ENCODE measurements at regions not wholly inside any gene's neighbourhood (a gene's known extent, or its start where the extent isn't known, plus 50 kb on each side); places are given as distances from the start of the nearest gene placed in this dataset.
"Not testable (repeated sequence)": the region's sequence is repeated elsewhere in the genome, so short reads cannot be mapped to it uniquely, and the experiment has no call there.

DNA sequence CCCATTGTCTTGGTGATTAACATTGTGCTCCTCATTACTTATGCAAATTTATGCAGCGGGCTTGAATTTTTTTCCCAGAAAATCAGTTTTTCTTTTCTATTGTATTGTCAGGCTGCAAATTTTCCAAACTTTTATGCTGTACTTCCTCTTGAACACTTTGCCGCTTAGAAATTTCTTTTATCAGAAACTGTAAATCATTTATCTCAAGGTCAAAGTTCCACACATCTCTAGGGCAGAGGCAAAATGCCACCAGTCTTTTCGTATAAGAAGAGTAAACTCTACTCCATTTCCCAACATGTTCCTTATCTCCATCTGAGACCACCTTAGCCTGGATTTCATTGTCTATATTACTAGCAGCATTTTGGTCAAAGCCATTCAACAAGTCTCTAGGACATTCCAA, 113.9 kb upstream of the OLFM3 start:
- Histone ChIP-seq H3K4me3 (ENCODE audit: low read length) (no peak overlapping the region), H3K27ac (ENCODE audit: low read depth, low read length) (no peak overlapping the region), H3K4me1 (ENCODE audit: control insufficient read depth, insufficient read depth, low read length) (peaks cover 10% of the 10 kb centered on the region), H3K9me3 (ENCODE audit: control insufficient read depth, low read length) (peaks cover 18% of the 10 kb centered on the region), H3K36me3 (ENCODE audit: control insufficient read depth, insufficient read depth, low read length) (no peaks in the 10 kb centered on the region), H3K27me3 (ENCODE audit: control insufficient read depth, insufficient read depth, low read length, poor library complexity, severe bottlenecking) (no peaks in the 10 kb centered on the region), H3K9ac (ENCODE audit: extremely low read depth, low read length, poor library complexity, severe bottlenecking) (no peak overlapping the region)
- Mint-ChIP-seq H3K27me3 (ENCODE audit: insufficient read depth) (no peaks in the 10 kb centered on the region), H3K27ac (no peak overlapping the region), H3K9me3 (peaks cover 23% of the 10 kb centered on the region), H3K36me3 (ENCODE audit: low read depth) (no peaks in the 10 kb centered on the region), H3K4me3 (no peak overlapping the region), H3K4me1 (peaks cover 22% of the 10 kb centered on the region)
- WGBS, 2 experiments (ENCODE audit: insufficient coverage in 1 of 2, insufficient read length in 1 of 2), result 91 to 99% methylated on average over 3 of the region's 3 CpGs
- no peak for DNase-seq
- TF ChIP-seq, protein P1, sequence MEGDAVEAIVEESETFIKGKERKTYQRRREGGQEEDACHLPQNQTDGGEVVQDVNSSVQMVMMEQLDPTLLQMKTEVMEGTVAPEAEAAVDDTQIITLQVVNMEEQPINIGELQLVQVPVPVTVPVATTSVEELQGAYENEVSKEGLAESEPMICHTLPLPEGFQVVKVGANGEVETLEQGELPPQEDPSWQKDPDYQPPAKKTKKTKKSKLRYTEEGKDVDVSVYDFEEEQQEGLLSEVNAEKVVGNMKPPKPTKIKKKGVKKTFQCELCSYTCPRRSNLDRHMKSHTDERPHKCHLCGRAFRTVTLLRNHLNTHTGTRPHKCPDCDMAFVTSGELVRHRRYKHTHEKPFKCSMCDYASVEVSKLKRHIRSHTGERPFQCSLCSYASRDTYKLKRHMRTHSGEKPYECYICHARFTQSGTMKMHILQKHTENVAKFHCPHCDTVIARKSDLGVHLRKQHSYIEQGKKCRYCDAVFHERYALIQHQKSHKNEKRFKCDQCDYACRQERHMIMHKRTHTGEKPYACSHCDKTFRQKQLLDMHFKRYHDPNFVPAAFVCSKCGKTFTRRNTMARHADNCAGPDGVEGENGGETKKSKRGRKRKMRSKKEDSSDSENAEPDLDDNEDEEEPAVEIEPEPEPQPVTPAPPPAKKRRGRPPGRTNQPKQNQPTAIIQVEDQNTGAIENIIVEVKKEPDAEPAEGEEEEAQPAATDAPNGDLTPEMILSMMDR (conservative IDR thresholded peaks at IDR 0.05), result no peak

DNA sequence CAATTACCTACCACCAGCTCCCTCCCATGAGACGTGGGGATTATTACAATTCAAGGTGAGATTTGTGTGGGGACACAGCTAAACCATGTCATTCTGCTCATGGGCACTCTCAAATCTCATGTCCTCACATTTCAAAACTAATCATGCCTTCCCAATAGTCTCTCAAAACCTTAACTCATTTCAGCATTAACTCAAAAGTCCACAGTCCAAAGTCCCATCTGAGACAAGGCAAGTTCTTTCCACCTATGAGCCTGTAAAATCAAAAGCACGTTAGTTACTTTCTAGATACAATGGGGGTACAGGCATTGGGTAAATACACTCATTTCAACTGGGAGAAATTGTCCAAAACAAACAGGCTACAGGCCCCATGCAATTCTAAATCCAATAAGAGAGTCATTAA, 112.8 kb upstream of the OLFM3 start:
- not testable (repeated sequence) for H3K27ac Mint-ChIP-seq; H3K27me3 Mint-ChIP-seq (ENCODE audit: insufficient read depth); H3K4me3 ChIP-seq (ENCODE audit: low read length); DNase-seq; H3K27ac ChIP-seq (ENCODE audit: low read depth, low read length); H3K9ac ChIP-seq (ENCODE audit: extremely low read depth, low read length, poor library complexity, severe bottlenecking); H3K27me3 ChIP-seq (ENCODE audit: control insufficient read depth, insufficient read depth, low read length, poor library complexity, severe bottlenecking); H3K4me3 Mint-ChIP-seq; H3K36me3 Mint-ChIP-seq (ENCODE audit: low read depth); H3K36me3 ChIP-seq (ENCODE audit: control insufficient read depth, insufficient read depth, low read length)
- peaks cover 10% of the 10 kb centered on the region for H3K4me1 ChIP-seq (ENCODE audit: control insufficient read depth, insufficient read depth, low read length)
- peaks cover 18% of the 10 kb centered on the region for H3K9me3 ChIP-seq (ENCODE audit: control insufficient read depth, low read length)
- 98% methylated on average over 2 of the region's 2 CpGs; no CpG with 5 or more reads in 1 of the 2 experiments for WGBS, 2 experiments (ENCODE audit: insufficient coverage in 1 of 2, insufficient read length in 1 of 2)
- peaks cover 24% of the 10 kb centered on the region for H3K4me1 Mint-ChIP-seq
- peaks cover 23% of the 10 kb centered on the region for H3K9me3 Mint-ChIP-seq

DNA sequence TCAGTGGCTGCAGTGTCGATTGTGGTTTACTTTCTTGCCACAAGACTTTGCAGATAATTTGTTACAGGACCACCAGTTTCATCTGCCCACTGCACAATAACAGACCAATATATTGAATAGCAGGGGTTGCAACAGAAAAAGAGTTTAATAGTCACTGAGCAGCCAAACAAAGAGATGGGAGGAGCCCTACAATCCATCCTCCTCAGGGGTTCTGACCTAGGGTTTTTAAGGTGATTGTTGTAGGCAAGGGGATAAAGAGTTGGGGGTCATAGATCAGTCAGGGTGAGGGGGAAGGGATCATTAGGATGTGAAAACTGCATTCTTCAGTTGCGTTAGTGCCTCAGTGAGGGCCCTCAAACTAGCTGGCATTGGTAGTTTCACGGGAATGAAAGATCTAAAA, 110.7 kb upstream of the OLFM3 start:
- 7 to 51% methylated on average over 2 to 3 of the region's 3 CpGs for WGBS, 2 experiments (ENCODE audit: insufficient coverage in 1 of 2, insufficient read length in 1 of 2)

More for the DNA sequence above, 110.7 kb upstream of the OLFM3 start:
- H3K9me3 Mint-ChIP-seq, result peaks cover 23% of the 10 kb centered on the region
- Histone ChIP-seq H3K9ac (ENCODE audit: extremely low read depth, low read length, poor library complexity, severe bottlenecking) (no peak overlapping the region), H3K4me1 (ENCODE audit: control insufficient read depth, insufficient read depth, low read length) (peaks cover 12% of the 10 kb centered on the region), H3K4me3 (ENCODE audit: low read length) (no peak overlapping the region), H3K27ac (ENCODE audit: low read depth, low read length) (no peak overlapping the region), H3K27me3 (ENCODE audit: control insufficient read depth, insufficient read depth, low read length, poor library complexity, severe bottlenecking) (no peaks in the 10 kb centered on the region), H3K9me3 (ENCODE audit: control insufficient read depth, low read length) (peaks cover 18% of the 10 kb centered on the region), H3K36me3 (ENCODE audit: control insufficient read depth, insufficient read depth, low read length) (no peaks in the 10 kb centered on the region)
- DNase-seq, result no peak
- TF ChIP-seq, protein P1 (conservative IDR thresholded peaks at IDR 0.05), result no peak
- H3K36me3 Mint-ChIP-seq (ENCODE audit: low read depth), result no peaks in the 10 kb centered on the region
- H3K27me3 Mint-ChIP-seq (ENCODE audit: insufficient read depth), result peaks cover 4% of the 10 kb centered on the region
- H3K4me1 Mint-ChIP-seq, result peaks cover 27% of the 10 kb centered on the region
- H3K4me3 Mint-ChIP-seq, result peak overlapping the region; percentile 26
- H3K27ac Mint-ChIP-seq, result peak overlapping the region; percentile 18

Data from endodermal cell (in vitro differentiated cells).